Esophagus squamous epithelium (tissue), 4 donors: ENCODE measurements at regions not wholly inside any gene's neighbourhood (a gene's known extent, or its start where the extent isn't known, plus 50 kb on each side); places are given as distances from the start of the nearest gene placed in this dataset.

Source experiments
- CTCF ChIP-seq, 6 experiments: fragments of 450-650 bp in 4 of 6; fragments of 200-600 bp in 2 of 6; sonication (generic) in 2 of 6; IDR thresholded peaks; one replicate each; pipeline ENCODE4 v1.5.1; 2016 to 2019; ENCODE audit warnings: antibody characterized with exemption in 6 of 6, mild to moderate bottlenecking in 4 of 6, moderate library complexity in 4 of 6
- POLR2A ChIP-seq, 4 donors: fragments of 450-650 bp; IDR thresholded peaks; one replicate each; pipeline ENCODE4 v1.6.1; 2017; ENCODE audit warnings: antibody characterized with exemption in 4 of 4, mild to moderate bottlenecking in 4 of 4, moderate library complexity in 3 of 4

GRCh38 chr13:55602784-55603183, 1537.9 kb upstream of the PRR20A start:
- TF ChIP-seq CTCF (IDR thresholded peaks at IDR 0.05) (no peak), POLR2A (IDR thresholded peaks at IDR 0.05) (no peak)
